DOHH2 (cell line): ENCODE measurements at regions not wholly inside any gene's neighbourhood (a gene's known extent, or its start where the extent isn't known, plus 50 kb on each side); places are given as distances from the start of the nearest gene placed in this dataset.

Experiments used
- EZH2phosphoT487 ChIP-seq: fragments of 200-600 bp; sonication (generic); IDR thresholded peaks from 2 replicates; pipeline ENCODE4 v1.6.1; 2017; ENCODE audit warnings: borderline replicate concordance, mild to moderate bottlenecking, antibody characterized with exemption, low read length, moderate library complexity, mixed read lengths
- TF ChIP-seq, protein P1 (sequence below): fragments of 200-600 bp; sonication (generic); IDR thresholded peaks from one replicate; pipeline ENCODE4 v1.5.1; 2014; ENCODE audit warnings: antibody characterized with exemption, mild to moderate bottlenecking, low read depth, low read length; ENCODE audit not compliant: poor library complexity, severe bottlenecking

DNA sequence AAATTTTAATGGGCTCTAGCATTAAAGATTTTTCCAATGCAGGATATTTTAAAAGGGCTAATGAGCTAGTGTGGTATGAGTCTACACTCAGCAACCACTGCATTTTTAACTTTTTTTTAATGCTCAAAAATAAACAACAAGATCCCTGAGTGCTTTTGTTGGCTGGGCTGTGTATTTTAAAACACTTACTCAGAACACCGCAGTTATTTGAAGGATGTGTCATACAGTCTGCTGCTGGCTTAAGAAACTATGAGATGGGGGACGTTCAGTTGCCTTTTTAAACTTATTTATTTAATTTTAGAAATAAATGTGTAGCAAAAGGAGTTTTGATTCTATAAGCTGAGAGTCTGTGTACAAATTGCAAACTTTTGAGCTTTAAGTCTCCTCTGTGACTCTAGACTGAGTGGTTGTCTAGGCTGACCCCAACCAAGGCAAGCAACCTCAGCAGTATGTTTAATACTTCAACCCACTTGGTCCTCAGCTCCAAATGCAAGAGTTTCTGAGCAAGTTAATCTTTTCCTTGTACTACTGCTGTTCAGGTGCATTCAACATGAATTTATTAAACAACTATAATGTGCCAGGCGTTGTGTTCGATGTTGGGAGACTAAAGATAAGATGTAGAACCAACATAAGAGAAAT, 278.6 kb upstream of the DIPK2B start:
- TF ChIP-seq, protein P1, sequence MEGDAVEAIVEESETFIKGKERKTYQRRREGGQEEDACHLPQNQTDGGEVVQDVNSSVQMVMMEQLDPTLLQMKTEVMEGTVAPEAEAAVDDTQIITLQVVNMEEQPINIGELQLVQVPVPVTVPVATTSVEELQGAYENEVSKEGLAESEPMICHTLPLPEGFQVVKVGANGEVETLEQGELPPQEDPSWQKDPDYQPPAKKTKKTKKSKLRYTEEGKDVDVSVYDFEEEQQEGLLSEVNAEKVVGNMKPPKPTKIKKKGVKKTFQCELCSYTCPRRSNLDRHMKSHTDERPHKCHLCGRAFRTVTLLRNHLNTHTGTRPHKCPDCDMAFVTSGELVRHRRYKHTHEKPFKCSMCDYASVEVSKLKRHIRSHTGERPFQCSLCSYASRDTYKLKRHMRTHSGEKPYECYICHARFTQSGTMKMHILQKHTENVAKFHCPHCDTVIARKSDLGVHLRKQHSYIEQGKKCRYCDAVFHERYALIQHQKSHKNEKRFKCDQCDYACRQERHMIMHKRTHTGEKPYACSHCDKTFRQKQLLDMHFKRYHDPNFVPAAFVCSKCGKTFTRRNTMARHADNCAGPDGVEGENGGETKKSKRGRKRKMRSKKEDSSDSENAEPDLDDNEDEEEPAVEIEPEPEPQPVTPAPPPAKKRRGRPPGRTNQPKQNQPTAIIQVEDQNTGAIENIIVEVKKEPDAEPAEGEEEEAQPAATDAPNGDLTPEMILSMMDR = no peak
- TF ChIP-seq EZH2phosphoT487 = no peak
